GM21717 (cell line): ENCODE measurements at regions not wholly inside any gene's neighbourhood (a gene's known extent, or its start where the extent isn't known, plus 50 kb on each side); places are given as distances from the start of the nearest gene placed in this dataset.

Experiments used
- ATAC-seq: cut with Tn5 transposase; IDR thresholded peaks from one replicate; pipeline ENCODE4 v1.9.1; 2021; ENCODE audit warnings: mild to moderate bottlenecking, moderate library complexity; ENCODE audit not compliant: unreplicated experiment

- ATAC-seq: no peak
Observed at GRCh38 chr4:20506827-20507226, 193.4 kb upstream of the PACRGL start.

DNA sequence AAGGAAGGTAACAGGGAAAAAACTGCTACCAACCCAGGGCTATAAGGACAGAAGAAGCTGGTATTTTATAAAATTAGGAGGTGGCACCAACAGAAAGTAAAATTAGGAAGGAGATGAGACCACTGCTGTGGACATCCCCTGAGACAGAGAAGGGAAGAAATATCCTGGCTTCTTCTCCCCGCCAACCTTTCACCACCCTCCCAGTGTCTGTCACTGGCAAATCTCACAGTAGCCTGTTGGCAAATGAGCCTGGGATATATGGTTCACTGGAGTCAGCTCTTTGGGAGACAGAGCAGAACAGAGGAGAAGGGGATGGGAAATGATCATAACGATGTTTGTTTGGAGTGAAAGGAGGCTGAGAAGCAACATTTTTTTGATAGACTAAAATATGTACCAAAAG lies 190.9 kb upstream of the PACRGL start:
- no peak for ATAC-seq

- no peak for ATAC-seq
Observed at GRCh38 chr4:20512033-20512792, 188.0 kb upstream of the PACRGL start.

- no peak for ATAC-seq
Observed at GRCh38 chr4:20512985-20513384, 187.3 kb upstream of the PACRGL start.

DNA sequence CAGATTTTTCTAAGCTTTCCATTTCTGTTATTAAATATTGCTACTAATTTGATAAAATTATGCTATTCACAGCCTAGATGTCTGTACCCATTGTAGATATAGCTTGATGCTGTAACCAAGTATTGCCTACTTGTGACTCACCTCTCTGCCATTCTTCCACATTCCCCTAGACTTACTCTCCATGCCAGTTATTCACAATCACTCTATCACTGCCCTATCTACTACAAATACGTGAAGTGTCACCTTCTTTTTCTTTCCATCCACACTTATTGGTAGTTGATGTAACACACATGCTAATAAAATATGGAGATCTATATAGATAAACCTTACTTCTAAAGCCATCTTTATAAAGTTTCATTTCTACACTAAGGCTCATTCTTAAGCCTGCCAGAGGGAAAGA lies 179.4 kb upstream of the PACRGL start:
- ATAC-seq: no peak

DNA sequence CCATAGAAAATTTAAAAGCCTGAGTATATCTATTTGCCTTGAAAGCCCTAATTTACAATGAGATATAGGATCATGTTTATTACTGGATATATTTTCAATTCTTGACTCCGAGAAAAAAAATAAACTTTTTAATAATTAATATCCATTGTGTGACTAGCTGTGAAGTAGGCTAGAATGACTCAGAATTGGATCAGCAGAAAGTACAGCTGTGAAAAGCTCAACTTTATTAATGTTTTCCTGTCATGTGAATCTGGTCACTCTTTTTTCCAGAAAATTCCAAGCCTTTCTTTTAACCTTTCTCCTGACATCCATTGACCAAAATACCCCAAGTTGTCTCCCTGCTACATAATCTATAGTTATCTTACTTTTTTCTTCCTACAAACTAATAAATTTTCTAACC lies 171.8 kb upstream of the PACRGL start:
- no peak for ATAC-seq

DNA sequence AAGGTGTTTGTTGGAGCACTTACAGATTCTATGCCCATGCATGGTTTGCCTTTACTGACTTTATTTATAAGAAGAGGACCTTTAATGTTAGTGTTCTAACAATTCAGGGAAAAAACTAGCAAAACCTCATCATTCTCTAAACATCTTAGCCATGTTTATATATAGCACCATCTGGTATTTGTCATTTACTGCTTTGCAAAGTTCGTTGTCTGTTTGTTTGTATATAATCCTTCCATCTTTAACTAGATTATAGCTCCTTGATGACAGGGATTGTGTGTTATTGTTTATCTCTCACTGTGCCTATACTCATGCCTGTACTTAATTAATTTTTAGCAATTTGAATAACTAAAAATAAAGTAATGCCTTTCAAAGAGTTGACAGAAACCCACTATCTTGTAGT lies 170.6 kb upstream of the PACRGL start:
- ATAC-seq: no peak

DNA sequence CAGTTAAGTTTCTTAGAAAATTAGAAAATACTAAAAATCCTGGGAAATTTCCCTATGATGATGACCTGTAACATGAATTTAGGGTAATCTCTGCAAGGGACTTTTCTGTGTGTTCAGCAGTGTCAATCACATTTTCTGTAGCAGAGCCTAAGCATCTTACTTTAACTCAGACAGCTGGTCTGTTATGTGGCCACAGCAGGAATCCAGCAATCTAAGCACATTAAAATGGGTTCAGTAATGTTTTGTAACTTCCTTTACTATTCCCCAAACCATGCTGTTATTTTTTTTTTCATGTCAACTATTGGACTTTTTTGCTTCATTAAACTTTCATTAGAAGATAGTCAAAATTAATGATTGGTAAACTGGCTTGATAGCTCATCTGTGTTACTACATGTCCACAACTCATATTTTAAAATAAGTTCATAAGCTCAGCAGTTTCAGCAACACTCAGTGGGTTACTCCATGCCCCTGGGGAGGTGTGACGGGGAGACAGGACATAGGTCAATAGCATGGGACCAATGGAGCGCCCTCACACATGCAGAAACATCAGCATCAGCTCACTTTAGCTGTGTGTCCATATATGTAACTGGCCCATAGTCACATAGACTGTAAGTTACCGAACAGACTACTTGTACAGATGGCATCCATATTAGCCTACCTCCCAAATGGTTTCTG lies 168.0 kb upstream of the PACRGL start:
- ATAC-seq: no peak

DNA sequence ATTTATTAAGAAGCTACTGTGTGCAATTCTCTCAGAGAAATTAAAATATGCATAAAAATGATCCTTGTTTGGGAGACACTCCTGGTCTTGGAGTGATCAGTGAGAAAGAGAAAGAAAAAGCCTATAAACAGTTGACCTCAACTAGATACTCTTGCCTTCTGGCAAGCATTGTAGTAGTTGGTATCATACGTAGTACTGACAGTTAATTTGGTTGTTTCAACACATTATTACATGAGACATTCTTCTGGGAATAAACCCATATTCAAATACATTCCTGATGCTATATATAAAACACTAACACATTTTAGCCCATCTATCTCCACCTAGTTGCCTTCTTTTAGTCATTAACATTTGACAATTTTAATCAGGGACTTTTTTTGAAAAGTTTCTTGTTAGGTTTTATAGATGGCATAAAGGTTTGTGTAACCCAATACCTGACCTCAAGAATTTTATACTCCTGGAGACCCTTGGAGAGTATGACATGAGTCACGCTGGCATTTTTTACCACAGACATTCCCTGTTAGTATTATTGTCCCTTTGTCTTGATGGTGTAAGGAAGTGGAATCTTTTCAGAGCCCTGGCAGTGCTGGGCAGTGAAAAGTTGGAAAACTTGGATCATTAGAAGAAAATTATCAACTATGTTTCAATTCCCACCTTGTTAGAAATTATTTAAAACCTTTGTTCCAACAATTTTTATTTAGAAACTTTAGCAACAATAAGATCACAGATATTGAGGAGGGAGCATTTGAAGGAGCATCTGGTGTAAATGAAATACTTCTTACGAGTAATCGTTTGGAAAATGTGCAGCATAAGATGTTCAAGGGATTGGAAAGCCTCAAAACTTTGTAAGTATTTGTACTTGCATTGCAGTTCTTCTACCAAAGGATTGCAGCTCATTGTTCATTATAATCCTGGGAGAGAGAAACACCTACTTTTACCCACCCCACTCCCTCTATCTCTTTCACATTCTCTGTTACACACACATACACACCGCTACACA lies 167.1 kb upstream of the PACRGL start:
- no peak for ATAC-seq

DNA sequence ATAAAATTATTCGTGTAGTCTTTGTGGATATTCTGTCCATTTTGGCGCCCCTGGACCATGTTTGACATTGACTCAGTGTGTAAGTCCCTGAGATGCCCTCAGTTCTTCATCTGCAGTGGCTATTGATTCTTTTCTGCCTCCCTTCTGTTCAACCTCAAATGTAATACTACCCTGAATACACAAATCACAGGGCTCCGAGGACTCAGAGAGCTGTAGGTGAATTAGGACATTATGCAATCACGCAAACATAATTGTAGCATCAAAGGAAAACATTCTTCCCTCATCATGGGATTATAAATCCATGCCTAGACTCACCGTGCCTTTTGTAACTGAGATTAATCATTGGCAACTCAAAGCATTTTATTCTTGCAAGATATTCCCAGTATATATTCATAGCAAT lies 161.4 kb upstream of the PACRGL start:
- ATAC-seq: no peak

DNA sequence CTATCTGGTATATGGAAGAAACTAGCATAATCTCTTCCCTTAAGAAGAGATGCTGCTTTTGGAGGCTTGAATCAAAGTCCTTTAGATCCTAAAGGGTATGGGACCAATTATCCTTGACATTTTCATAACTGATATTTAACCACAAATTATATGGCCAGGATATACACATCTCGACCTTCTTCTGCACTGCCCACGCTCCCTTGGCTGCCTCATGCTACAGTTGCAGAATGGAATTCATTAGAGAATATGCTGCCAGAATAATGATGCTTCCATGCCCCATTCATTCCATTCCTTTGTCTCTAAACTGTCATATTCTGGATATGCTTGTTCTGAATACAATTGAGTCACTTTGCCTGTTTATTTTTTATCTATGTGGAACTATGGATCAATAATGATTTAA lies 157.1 kb upstream of the PACRGL start:
- ATAC-seq: no peak

DNA sequence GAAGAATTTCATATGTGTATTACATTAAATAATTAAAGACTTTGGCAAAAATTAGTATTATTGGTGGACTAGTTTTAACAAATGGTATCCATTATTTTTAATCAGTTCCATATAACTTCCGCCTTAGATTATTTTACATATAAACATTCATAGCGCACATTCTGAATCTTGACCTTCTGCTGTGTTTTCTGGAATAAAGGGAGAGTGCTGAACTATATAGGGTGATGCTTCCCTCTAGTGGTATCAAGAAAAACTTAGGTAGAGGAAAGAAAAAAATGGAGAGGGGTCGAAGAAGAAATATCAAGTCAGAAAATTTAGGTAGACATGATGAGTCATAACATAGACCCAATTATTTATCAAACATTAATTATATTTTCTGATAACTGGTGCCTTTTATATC lies 155.6 kb upstream of the PACRGL start:
- no peak for ATAC-seq

GRCh38 chr4:20552004-20552403 lies 148.3 kb upstream of the PACRGL start:
- ATAC-seq: no peak

- no peak for ATAC-seq
Observed at GRCh38 chr4:20554134-20554533, 146.1 kb upstream of the PACRGL start.

GRCh38 chr4:20565075-20565721 lies 135.1 kb upstream of the PACRGL start:
- no peak for ATAC-seq

- ATAC-seq: no peak
Observed at GRCh38 chr4:20570981-20571715, 129.1 kb upstream of the PACRGL start.

- ATAC-seq: no peak
Observed at GRCh38 chr4:20572976-20573375, 127.3 kb upstream of the PACRGL start.

GRCh38 chr4:20574986-20575385 lies 125.3 kb upstream of the PACRGL start:
- no peak for ATAC-seq

- ATAC-seq: no peak
Observed at GRCh38 chr4:20575486-20575885, 124.8 kb upstream of the PACRGL start.

DNA sequence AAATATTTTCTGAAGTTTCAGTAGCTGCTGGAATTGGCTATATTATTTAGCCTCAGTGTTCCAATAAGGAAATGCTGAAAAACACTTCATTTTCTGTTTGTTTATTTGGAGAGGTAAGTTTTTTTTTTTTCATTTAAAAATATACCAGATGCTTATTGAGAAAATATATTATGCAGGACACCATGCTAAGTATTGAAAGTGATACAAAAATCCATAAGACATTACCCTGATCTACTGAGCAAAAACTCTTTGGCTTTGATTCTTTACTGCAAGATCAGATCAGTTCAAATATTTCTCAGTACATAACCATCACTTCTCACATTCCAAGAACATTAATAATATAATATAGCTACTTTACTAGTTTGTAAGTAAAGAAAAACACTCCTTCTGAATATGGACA lies 123.4 kb upstream of the PACRGL start:
- no peak for ATAC-seq
